ENCODE measurements at regions not wholly inside any gene's neighbourhood (a gene's known extent, or its start where the extent isn't known, plus 50 kb on each side); places are given as distances from the start of the nearest gene placed in this dataset.

GRCh38 chr12:111250251-111250881, 118.5 kb downstream of the PHETA1 start:
- TF ChIP-seq EP300 (IDR thresholded peaks at IDR 0.05; ENCODE audit: borderline replicate concordance) (no peak), NFIC (IDR thresholded peaks at IDR 0.05) (no peak), CEBPB (IDR thresholded peaks at IDR 0.05) (no peak), CREB1 (IDR thresholded peaks at IDR 0.05; ENCODE audit: low read depth) (no peak), USF1 (IDR thresholded peaks at IDR 0.05) (no peak)

GRCh38 chr12:111249757-111250156, 119.1 kb downstream of the PHETA1 start:
- no peak for TF ChIP-seq CREB1 (IDR thresholded peaks at IDR 0.05; ENCODE audit: low read depth)
- TF ChIP-seq TCF12 (IDR thresholded peaks at IDR 0.05; ENCODE audit: low read depth): no peak
- no peak for TF ChIP-seq USF1 (IDR thresholded peaks at IDR 0.05)
- no peak for TF ChIP-seq FOXM1 (IDR thresholded peaks at IDR 0.05; ENCODE audit: borderline replicate concordance, low read depth)
- TF ChIP-seq REST (IDR thresholded peaks at IDR 0.05; ENCODE audit: low read depth): no peak
- TF ChIP-seq NFIC (IDR thresholded peaks at IDR 0.05): no peak
- no peak for TF ChIP-seq TAF1 (IDR thresholded peaks at IDR 0.05; ENCODE audit: low read depth)
- TF ChIP-seq EGR1 (IDR thresholded peaks at IDR 0.05): no peak
- TF ChIP-seq YY1 (IDR thresholded peaks at IDR 0.05; ENCODE audit: low read depth): no peak
- no peak for TF ChIP-seq MAX (IDR thresholded peaks at IDR 0.05)
- no peak for TF ChIP-seq EP300 (IDR thresholded peaks at IDR 0.05; ENCODE audit: borderline replicate concordance)
- no peak for TF ChIP-seq CEBPB (IDR thresholded peaks at IDR 0.05)
- no peak for TF ChIP-seq ZBTB7A (IDR thresholded peaks at IDR 0.05; ENCODE audit: low read depth)
- TF ChIP-seq TEAD4 (IDR thresholded peaks at IDR 0.05): no peak
- no peak for TF ChIP-seq RAD21 (IDR thresholded peaks at IDR 0.05; ENCODE audit: low read depth)

- TF ChIP-seq TAF1 (IDR thresholded peaks at IDR 0.05; ENCODE audit: low read depth) (no peak), TEAD4 (IDR thresholded peaks at IDR 0.05) (no peak), EGR1 (IDR thresholded peaks at IDR 0.05) (no peak), ZBTB7A (IDR thresholded peaks at IDR 0.05; ENCODE audit: low read depth) (no peak), NFIC (IDR thresholded peaks at IDR 0.05) (no peak), REST (IDR thresholded peaks at IDR 0.05; ENCODE audit: low read depth) (no peak), RAD21 (IDR thresholded peaks at IDR 0.05; ENCODE audit: low read depth) (no peak), FOXM1 (IDR thresholded peaks at IDR 0.05; ENCODE audit: borderline replicate concordance, low read depth) (no peak), CREB1 (IDR thresholded peaks at IDR 0.05; ENCODE audit: low read depth) (no peak), MAX (IDR thresholded peaks at IDR 0.05) (no peak), USF1 (IDR thresholded peaks at IDR 0.05) (no peak), TCF12 (IDR thresholded peaks at IDR 0.05; ENCODE audit: low read depth) (no peak), EP300 (IDR thresholded peaks at IDR 0.05; ENCODE audit: borderline replicate concordance) (no peak), CEBPB (IDR thresholded peaks at IDR 0.05) (no peak), YY1 (IDR thresholded peaks at IDR 0.05; ENCODE audit: low read depth) (no peak)
Measured at GRCh38 chr12:111249018-111249370, 119.9 kb downstream of the PHETA1 start.

GRCh38 chr12:111248236-111249017, 120.5 kb downstream of the PHETA1 start:
- no peak for TF ChIP-seq EP300 (IDR thresholded peaks at IDR 0.05; ENCODE audit: borderline replicate concordance)
- TF ChIP-seq EGR1 (IDR thresholded peaks at IDR 0.05): no peak
- no peak for TF ChIP-seq TEAD4 (IDR thresholded peaks at IDR 0.05)
- peak; percentile 33; the same call in 1 of the 2 replicates for TF ChIP-seq NFIC (IDR thresholded peaks at IDR 0.05)

- TF ChIP-seq CEBPB (IDR thresholded peaks at IDR 0.05) (no peak), TCF12 (IDR thresholded peaks at IDR 0.05; ENCODE audit: low read depth) (no peak), TAF1 (IDR thresholded peaks at IDR 0.05; ENCODE audit: low read depth) (no peak), RAD21 (IDR thresholded peaks at IDR 0.05; ENCODE audit: low read depth) (no peak), EGR1 (IDR thresholded peaks at IDR 0.05) (no peak), MAX (IDR thresholded peaks at IDR 0.05) (no peak), CREB1 (IDR thresholded peaks at IDR 0.05; ENCODE audit: low read depth) (no peak), REST (IDR thresholded peaks at IDR 0.05; ENCODE audit: low read depth) (no peak), TEAD4 (IDR thresholded peaks at IDR 0.05) (no peak), FOXM1 (IDR thresholded peaks at IDR 0.05; ENCODE audit: borderline replicate concordance, low read depth) (no peak), NFIC (IDR thresholded peaks at IDR 0.05) (no peak), EP300 (IDR thresholded peaks at IDR 0.05; ENCODE audit: borderline replicate concordance) (no peak), ZBTB7A (IDR thresholded peaks at IDR 0.05; ENCODE audit: low read depth) (no peak), USF1 (IDR thresholded peaks at IDR 0.05) (no peak), YY1 (IDR thresholded peaks at IDR 0.05; ENCODE audit: low read depth) (no peak)
Measured at GRCh38 chr12:111247083-111247783, 121.7 kb downstream of the PHETA1 start.

Measured in Ishikawa (cell line).